Thymus (tissue), 11 donors: ENCODE measurements at regions not wholly inside any gene's neighbourhood (a gene's known extent, or its start where the extent isn't known, plus 50 kb on each side); places are given as distances from the start of the nearest gene placed in this dataset.

Experiments used
- DNase-seq, 9 donors: peaks; one replicate each; pipeline ENCODE4 v3.0.0-alpha.2; 2013; ENCODE audit warnings: low spot score in 9 of 9, low read depth in 6 of 9, missing footprints in 1 of 9
- H3K27ac ChIP-seq, 2 donors: one replicate each; pipeline ENCODE4 v1.5.1; 2013; ENCODE audit warnings: control low read depth in 1 of 2, low read depth in 1 of 2, low read length in 1 of 2, mild to moderate bottlenecking in 1 of 2, moderate library complexity in 1 of 2
- H3K27me3 ChIP-seq, 2 donors: one replicate each; pipeline ENCODE4 v1.5.1; 2013; ENCODE audit warnings: low read length in 1 of 2; ENCODE audit not compliant: control insufficient read depth in 2 of 2, insufficient read depth in 1 of 2
- H3K36me3 ChIP-seq, 2 donors: one replicate each; pipeline ENCODE4 v1.5.1; 2013; ENCODE audit warnings: low read length in 1 of 2, mild to moderate bottlenecking in 1 of 2, moderate library complexity in 1 of 2; ENCODE audit not compliant: control insufficient read depth in 2 of 2, insufficient read depth in 2 of 2
- H3K4me1 ChIP-seq, 2 donors: one replicate each; pipeline ENCODE4 v1.5.1; 2013; ENCODE audit warnings: low read length in 2 of 2; ENCODE audit not compliant: control insufficient read depth in 2 of 2, insufficient read depth in 2 of 2
- H3K4me3 ChIP-seq, 2 donors: one replicate each; pipeline ENCODE4 v1.5.1; 2013; ENCODE audit warnings: low read length in 2 of 2, control low read depth in 1 of 2, mild to moderate bottlenecking in 1 of 2
- H3K9me3 ChIP-seq, 2 donors: one replicate each; pipeline ENCODE4 v1.5.1; 2013; ENCODE audit warnings: low read length in 1 of 2, mild to moderate bottlenecking in 1 of 2; ENCODE audit not compliant: control insufficient read depth in 2 of 2, insufficient read depth in 1 of 2
- WGBS: extraction: QIAGEN DNeasy Blood & Tissue Kit; methylation state at CpG from one replicate; pipeline ENCODE4 v1.1.7; 2013; 5-methylcytosine and 5-hydroxymethylcytosine counted together
- donor health status: healthy.

- H3K27ac ChIP-seq: no peak overlapping the region
- H3K27me3 ChIP-seq: no peaks in the 10 kb centered on the region
- no peaks in the 10 kb centered on the region for H3K9me3 ChIP-seq
- no peak overlapping the region for H3K4me3 ChIP-seq
- WGBS: 96% methylated on average over 2 of the region's 2 CpGs
- DNase-seq: no peak
- H3K36me3 ChIP-seq: no peaks in the 10 kb centered on the region
- H3K4me1 ChIP-seq: no peaks in the 10 kb centered on the region
These were observed 358.6 kb upstream of the BCHE start for GRCh38 chr3:166195808-166196207.

GRCh38 chr3:166191411-166191810 lies 354.2 kb upstream of the BCHE start:
- no peak overlapping the region for H3K27ac ChIP-seq
- WGBS: 93% methylated on average over 2 of the region's 2 CpGs
- no peak for DNase-seq
- no peaks in the 10 kb centered on the region for H3K4me1 ChIP-seq
- no peaks in the 10 kb centered on the region for H3K27me3 ChIP-seq
- H3K4me3 ChIP-seq: no peak overlapping the region
- H3K36me3 ChIP-seq: no peaks in the 10 kb centered on the region
- no peaks in the 10 kb centered on the region for H3K9me3 ChIP-seq

GRCh38 chr3:166190360-166190759 lies 353.1 kb upstream of the BCHE start:
- Histone ChIP-seq H3K4me1 (no peaks in the 10 kb centered on the region), H3K9me3 (no peaks in the 10 kb centered on the region), H3K4me3 (no peak overlapping the region), H3K27me3 (no peaks in the 10 kb centered on the region), H3K36me3 (no peaks in the 10 kb centered on the region), H3K27ac (no peak overlapping the region)
- WGBS: 85% methylated on average over 1 of the region's 1 CpG
- no peak for DNase-seq

- no peak for DNase-seq
- WGBS: 93% methylated on average over 1 of the region's 1 CpG
- H3K9me3 ChIP-seq: no peaks in the 10 kb centered on the region
These were observed 350.0 kb upstream of the BCHE start for GRCh38 chr3:166187237-166187636.

GRCh38 chr3:166186003-166186402 lies 348.8 kb upstream of the BCHE start:
- H3K27me3 ChIP-seq: no peaks in the 10 kb centered on the region
- H3K27ac ChIP-seq: no peak overlapping the region
- H3K4me3 ChIP-seq: no peak overlapping the region
- no peak for DNase-seq
- no peaks in the 10 kb centered on the region for H3K36me3 ChIP-seq
- no peaks in the 10 kb centered on the region for H3K4me1 ChIP-seq
- no peaks in the 10 kb centered on the region for H3K9me3 ChIP-seq

More at GRCh38 chr3:166187237-166187636, 350.0 kb upstream of the BCHE start:
- Histone ChIP-seq H3K27me3 (no peaks in the 10 kb centered on the region), H3K27ac (no peak overlapping the region), H3K4me3 (no peak overlapping the region), H3K36me3 (no peaks in the 10 kb centered on the region), H3K4me1 (no peaks in the 10 kb centered on the region)

GRCh38 chr3:166177130-166177529 lies 339.9 kb upstream of the BCHE start:
- H3K4me1 ChIP-seq: no peaks in the 10 kb centered on the region
- H3K27me3 ChIP-seq: no peaks in the 10 kb centered on the region
- H3K4me3 ChIP-seq: no peak overlapping the region
- DNase-seq: no peak
- H3K36me3 ChIP-seq: no peaks in the 10 kb centered on the region
- H3K27ac ChIP-seq: no peak overlapping the region
- no peaks in the 10 kb centered on the region for H3K9me3 ChIP-seq
- 50% methylated on average over 1 of the region's 1 CpG for WGBS

GRCh38 chr3:166171695-166172094 lies 334.5 kb upstream of the BCHE start:
- no peaks in the 10 kb centered on the region for H3K9me3 ChIP-seq
- DNase-seq: no peak
- no peaks in the 10 kb centered on the region for H3K4me1 ChIP-seq
- no peak overlapping the region for H3K27ac ChIP-seq
- 62% methylated on average over 3 of the region's 3 CpGs for WGBS
- H3K36me3 ChIP-seq: no peaks in the 10 kb centered on the region
- H3K27me3 ChIP-seq: no peaks in the 10 kb centered on the region
- no peak overlapping the region for H3K4me3 ChIP-seq

- no peak for DNase-seq
- Histone ChIP-seq H3K9me3 (no peaks in the 10 kb centered on the region), H3K27me3 (no peaks in the 10 kb centered on the region), H3K4me1 (no peaks in the 10 kb centered on the region), H3K36me3 (no peaks in the 10 kb centered on the region), H3K27ac (no peak overlapping the region), H3K4me3 (no peak overlapping the region)
- WGBS: 91% methylated on average over 1 of the region's 1 CpG
These were observed 332.5 kb upstream of the BCHE start for GRCh38 chr3:166169681-166170080.

GRCh38 chr3:166127969-166128368 lies 290.7 kb upstream of the BCHE start:
- WGBS: 91% methylated on average over 1 of the region's 1 CpG
- Histone ChIP-seq H3K9me3 (no peaks in the 10 kb centered on the region), H3K4me1 (no peaks in the 10 kb centered on the region), H3K27me3 (no peaks in the 10 kb centered on the region), H3K27ac (no peak overlapping the region), H3K4me3 (no peak overlapping the region), H3K36me3 (no peaks in the 10 kb centered on the region)
- no peak for DNase-seq

GRCh38 chr3:166125179-166125578 lies 288.0 kb upstream of the BCHE start:
- no peak overlapping the region for H3K4me3 ChIP-seq
- 85% methylated on average over 2 of the region's 2 CpGs for whole genome bisulfite sequencing
- H3K27me3 ChIP-seq: no peaks in the 10 kb centered on the region
- H3K9me3 ChIP-seq: no peaks in the 10 kb centered on the region
- no peaks in the 10 kb centered on the region for H3K36me3 ChIP-seq
- H3K4me1 ChIP-seq: no peaks in the 10 kb centered on the region
- DNase-seq: no peak
- H3K27ac ChIP-seq: no peak overlapping the region
